A204.1 (cell line): ENCODE measurements at regions not wholly inside any gene's neighbourhood (a gene's known extent, or its start where the extent isn't known, plus 50 kb on each side); places are given as distances from the start of the nearest gene placed in this dataset.
"Not testable (repeated sequence)": the region's sequence is repeated elsewhere in the genome, so short reads cannot be mapped to it uniquely, and the experiment has no call there.

ENCODE experiments used
- FAIRE-seq: peaks from 2 replicates; lab custom pipeline; 2012; peaks lifted over from hg19 to GRCh38; lab: Jason Lieb, UNC

DNA sequence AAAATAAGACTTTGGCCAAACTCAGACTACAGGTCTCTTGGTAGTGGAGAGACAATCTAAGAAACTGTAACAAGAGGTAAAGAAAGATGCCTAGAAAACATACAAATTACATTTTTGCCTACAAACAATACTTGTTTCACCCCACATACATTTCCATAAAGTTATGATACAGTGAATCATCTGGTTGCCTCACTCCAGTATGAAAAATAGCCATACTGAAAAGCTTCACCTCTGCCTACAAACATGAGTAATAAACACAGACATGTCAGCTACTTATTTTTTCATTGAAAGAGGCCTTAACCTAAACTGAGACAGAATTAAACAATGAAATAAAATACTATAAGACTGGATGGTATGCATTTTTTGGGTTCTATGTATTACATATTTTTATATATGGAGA is 1463.0 kb downstream of the FAM181B start:
- no peak for FAIRE-seq

DNA sequence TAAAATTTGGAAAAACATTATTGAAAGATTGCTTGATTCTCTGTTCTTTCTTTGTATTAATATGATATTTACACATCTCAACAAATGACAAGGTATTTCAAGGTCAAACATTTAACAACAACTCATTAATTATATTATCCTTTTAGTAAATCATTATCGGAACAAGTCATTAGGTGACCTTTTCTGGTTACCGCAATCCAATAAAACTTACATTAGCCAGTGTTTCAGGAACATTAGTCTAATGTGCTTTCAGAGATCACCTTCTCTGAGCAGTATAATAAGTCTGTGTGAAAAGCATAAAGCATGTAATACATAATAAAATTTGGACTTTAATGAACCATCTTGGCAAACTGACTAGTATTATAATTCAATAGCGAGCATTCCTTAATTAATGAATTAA is 1466.4 kb downstream of the FAM181B start:
- FAIRE-seq: no peak

DNA sequence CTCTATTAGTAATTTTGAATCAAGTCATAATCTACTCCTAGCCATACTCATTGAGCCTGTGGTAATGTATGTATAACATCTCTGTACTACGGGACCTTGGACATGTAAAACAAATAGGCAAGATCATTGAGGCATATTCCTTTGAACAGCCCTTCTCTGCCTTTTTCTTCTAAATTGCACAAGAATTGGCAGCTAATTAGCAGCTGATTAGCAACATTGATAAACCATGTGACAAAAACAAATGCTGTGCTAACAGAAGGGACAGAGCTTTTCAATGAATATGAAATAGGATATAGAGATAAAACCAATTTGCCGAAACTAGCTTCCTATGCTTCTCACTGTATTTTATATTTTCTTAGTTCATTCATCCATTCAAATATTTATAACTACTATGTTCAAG is 1474.2 kb downstream of the FAM181B start:
- FAIRE-seq: no peak

DNA sequence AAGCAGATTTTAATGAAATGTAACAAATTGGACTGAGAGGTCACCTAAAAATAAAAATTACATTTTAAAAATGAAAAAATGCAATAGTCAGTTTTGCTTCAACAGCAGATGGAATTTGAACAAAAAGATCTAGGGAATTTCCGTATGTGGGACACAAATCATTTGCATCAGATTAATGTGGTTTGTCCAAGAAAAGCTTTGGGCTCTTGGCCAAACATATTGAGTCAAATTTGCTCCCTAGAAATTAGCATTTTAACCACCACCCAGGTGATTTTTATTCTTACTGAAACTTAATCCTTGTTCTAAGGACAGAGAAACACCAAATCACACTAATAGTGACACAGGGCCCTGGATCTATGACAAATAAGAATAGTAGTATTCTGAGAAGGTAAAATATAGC is 1477.8 kb downstream of the FAM181B start:
- no peak for FAIRE-seq

DNA sequence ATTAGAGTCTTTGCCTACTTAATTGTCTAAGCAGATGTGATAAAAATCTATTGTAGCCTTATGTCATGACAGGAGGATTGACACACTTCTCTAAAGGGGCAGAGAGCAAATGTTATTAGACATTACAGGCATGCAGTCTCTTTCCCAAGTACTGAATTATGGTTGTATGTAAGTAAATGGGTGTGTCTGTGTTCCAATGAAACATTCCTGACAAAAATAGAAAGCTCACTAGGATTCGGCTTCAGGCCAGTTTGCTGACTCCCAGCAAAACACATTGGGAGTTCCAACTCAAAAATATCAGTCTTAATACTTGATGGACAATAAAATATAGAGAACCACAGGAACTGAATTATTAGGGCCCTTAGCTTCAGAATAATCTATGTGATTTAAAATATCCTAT is 1480.4 kb downstream of the FAM181B start:
- FAIRE-seq: no peak

DNA sequence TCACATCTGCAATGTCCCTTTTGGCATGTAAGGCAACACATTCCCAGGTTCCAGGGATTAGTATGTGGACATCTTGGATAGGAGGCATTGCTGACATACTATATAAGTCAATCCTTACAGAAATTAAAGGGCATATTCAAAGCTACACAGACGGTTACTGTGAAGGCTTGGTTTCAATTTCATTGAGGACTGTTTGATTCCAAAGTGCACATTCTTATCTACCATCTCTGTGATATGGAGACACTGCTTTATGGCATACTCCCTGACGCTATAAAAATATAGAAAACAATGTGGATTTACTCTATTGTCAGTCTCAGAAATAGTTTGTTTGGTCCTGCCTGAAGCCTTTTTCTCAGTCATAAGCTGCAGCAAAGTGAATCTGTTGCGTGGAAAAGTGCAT is 1486.7 kb downstream of the FAM181B start:
- FAIRE-seq: no peak

DNA sequence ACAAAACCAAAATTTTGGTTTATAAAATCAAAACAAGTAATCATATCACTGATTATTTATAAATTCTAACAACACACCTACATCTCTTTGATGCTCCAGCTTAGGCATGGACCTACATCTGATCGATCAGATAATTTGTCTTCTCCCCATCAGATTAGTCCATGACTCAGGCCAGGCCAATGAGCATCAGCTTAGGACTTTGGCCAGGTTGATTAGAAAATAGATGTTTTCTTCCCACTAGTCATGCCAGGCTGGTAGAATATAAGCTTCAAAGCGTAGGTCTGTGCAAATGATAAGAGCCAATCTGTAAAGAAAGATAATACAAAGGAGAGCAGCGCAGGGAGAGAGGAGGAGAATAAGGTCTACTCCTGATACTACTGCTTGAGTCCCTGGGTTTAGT is 1487.9 kb downstream of the FAM181B start:
- FAIRE-seq: no peak

DNA sequence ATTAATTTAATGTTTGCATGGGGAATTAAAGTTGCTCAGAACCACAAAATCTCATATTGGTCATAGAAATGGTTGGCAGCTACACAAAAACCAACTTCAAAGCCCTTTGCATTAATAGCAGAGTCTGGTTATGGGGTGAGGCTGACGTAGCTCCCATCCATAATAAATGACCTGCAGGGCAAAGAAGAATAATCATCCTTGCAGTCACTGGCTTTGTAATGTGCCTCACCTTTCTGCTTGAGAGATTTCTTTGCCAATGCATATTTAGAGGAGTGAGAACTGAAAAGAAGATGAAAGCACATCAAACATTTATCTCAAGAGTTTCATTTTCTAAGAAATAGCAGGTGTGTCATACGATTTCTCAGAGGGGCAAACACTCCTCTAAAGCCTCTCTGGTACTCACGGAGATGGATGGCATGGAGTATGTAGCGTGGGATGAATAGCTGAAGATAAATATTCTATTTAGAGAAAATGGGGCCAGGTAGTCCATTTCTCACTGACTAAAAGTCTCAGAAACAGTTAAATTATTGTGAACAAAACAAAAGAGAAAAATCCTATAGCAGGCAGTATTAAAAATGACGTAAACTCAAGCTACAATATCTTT is 1491.9 kb downstream of the FAM181B start:
- no peak for FAIRE-seq

DNA sequence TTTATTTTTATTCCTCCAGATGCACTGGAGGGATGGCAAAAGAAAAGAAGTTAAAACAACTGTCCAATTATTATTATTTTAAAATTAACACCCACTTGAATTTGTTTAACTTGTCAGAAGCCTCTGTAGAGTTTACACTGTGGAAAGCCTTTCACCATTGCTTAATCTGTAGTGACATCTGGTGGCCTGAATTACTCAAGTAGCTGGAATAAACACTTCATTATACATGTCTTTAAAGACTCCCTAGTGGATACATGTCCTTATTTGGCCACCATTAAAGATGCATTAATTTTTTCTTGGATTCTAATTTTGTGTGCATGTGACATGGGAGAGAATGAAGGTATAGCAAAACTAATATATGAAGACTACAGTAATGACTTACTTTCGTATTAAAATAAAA is 1496.5 kb downstream of the FAM181B start:
- peak; percentile 65 for FAIRE-seq

DNA sequence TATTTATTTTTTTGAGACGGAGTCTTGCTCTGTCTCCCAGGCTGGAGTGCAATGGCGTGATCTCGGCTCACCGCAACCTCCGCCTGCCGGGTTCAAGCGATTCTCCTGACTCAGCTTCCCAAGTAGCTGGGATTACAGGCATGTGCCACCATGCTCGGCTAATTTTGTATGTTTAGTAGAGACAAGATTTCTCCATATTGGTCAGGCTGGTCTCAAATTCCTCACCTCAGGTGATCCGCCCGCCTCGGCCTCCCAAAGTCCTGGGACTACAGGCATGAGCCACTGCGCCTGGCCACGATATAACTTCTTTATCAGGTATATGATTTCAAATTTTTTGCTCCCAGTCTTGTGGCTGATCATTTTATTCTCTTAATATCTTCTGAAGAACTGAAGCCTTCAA is 1506.3 kb downstream of the FAM181B start:
- FAIRE-seq: not testable (repeated sequence)

DNA sequence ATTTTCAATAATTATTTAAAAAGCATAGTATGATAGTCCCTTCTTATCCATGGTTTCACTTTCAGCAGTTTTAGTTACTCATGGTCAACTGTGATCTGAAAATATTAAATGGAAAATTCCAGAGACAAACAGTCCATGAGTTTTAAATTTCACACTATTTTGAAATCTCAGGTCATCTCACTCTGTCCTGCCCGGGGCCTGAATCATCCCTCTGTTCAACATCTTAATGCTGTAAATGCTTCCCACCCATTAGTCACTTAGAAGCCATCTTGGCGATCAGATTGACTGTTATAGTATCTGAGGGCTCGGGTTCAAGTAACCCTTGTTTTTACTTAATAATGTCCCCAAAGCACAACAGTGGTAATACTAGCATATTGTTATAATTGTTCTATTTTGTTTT is 1509.3 kb downstream of the FAM181B start:
- FAIRE-seq: no peak

DNA sequence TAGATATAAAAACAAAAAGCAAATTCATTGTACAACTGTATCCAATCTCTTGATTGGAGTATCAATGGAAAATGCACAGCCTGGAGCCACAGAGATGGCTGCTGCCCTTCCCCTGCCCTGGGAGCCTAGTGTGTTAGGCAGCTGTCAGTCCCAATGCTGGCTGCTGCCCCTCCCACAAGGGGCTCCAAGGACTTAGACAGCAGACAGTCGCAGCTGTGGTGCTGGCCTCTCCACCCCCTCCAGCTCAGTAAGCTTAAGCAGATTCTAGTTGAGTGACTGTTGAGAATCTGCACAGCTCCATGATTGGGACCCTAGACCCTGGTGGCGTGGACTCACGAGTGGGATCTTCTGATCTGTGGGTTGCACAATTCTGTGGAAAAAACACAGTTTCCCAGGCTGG is 1511.2 kb downstream of the FAM181B start:
- FAIRE-seq: no peak

DNA sequence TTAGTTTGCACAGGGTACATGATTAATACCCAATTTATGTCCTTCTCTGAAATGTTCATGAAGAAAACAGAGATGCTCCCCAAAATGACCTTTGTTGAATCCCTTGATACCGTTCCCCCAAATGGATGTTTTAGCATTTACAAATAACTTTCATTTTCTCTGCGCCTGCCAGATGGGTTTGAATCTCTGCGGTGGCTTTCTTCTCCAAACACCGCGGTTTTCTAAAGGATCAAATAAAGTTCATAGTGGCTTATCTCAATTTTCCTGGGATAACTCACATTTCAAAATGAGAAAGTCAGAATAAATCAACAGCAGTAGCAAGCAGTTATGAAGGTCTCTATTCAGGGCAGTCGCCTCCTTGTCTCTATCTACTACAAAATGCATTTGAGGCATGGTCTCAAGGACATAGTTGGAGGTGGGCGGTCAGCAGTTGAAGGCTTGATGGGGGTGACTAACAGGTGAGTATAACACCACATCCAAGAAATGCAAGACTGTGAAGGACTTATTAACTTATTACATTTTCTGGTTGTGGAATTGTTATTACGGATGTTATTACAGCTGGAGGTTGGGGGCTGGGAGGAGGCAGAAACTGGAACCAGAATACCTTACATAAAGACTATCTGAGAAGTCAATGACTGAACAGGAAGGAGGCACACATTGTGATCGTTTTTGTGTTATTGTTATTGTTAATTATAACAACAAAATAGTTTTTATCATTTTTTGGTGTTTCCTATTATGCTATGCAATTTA is 1513.3 kb downstream of the FAM181B start:
- FAIRE-seq: no peak

DNA sequence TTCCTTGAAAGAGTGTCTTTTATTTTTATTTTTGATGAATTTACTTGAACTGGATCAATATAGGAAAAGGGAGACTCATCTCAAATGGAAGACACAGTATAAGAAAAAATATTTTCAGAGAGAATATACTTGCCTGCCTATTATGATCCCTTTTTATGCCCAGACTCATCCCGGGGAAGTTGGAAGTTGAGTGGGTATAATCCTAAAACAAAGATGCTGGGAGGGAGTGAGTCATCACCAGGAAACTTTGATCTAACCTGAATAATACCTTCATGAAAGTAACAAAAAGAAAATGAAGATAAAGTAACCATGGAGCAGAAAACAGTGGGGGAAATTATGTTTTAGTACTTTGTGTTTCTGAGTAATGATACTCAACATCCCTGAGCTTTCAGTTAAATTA is 1514.0 kb downstream of the FAM181B start:
- no peak for FAIRE-seq

DNA sequence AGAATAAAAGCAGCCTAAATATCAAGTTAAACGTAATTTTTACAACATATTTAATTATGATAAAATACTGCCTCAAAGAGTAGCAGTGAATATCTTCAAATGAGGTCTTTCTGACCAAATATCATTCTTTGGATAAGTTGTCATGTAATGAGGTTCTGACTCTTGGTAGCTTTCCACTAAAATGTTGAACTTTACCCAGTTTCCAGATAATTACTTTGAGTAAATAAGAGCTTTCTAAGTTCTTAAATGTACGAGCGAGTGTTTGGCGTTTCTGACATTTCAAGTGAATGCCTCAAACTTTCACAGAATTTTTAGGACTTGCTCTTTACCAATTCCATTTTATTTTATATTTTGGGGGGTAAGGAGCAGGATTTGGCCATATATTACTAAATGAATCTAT is 1515.2 kb downstream of the FAM181B start:
- no peak for FAIRE-seq

DNA sequence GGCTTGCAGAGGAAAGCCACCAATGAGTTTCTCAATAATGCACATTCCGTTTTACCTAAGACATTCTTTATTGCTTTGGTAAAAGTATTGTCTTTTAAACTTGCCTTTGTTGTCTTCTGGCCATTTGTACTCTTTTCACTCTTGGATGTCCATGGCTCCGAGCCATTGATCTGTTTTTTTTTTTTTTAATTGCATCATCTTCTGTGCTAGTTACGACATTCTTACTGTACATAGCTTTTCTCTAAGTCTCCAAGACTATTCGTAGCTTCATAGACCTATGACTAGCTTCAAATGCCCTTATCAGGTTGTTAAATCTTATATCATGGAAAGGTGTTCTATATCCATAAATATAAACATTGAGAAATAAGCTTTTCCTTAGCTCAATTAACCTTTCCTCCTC is 1522.6 kb downstream of the FAM181B start:
- FAIRE-seq: no peak

DNA sequence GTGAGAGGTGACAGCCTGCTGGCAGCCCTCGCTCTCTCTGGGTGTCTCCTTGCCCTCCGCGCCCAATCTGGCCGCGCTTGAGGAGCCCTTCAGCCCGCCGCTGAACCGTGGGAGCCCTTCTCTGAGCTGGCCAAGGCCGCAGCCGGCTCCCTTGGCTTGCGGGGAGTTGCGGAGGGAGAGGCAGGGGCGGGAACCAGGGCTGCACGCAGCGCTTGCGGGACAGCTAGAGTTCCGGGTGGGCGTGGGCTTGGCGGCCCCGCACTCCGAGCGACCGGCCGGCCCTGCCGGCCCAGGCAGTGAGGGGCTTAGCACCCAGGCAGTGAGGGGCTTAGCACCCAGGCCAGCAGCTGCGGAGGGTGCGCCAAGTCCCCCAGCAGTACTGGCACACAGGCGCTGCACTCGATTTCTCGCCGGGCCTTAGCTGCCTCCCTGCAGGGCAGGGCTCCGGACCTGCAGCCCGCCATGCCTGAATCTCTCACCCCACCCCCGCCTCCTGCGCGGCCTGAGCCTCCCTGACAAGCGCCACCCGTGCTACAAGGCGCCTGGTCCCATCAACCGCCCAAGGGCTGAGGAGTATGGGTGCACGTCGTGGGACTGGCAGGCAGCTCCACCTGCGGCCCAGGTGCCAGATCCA is 1526.1 kb downstream of the FAM181B start:
- FAIRE-seq: no peak

DNA sequence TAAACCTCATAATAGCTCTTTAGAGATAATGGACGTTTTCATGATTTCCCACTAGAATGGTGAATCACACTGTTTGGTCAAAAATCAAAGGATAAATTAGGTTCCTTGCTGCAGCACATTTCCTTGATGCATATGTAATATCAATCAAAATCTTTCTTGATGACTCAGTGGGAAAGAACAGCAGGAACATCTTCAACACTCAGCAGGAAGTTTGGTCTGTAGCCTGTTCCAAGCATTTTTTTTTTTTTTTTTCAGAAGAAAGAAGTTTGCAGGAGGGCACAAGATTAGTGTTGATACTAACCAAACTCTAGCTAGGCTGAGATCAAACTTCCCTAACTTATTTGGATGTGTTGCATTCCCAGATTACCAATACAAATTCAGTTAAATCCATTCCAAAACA is 1529.8 kb downstream of the FAM181B start:
- no peak for FAIRE-seq

DNA sequence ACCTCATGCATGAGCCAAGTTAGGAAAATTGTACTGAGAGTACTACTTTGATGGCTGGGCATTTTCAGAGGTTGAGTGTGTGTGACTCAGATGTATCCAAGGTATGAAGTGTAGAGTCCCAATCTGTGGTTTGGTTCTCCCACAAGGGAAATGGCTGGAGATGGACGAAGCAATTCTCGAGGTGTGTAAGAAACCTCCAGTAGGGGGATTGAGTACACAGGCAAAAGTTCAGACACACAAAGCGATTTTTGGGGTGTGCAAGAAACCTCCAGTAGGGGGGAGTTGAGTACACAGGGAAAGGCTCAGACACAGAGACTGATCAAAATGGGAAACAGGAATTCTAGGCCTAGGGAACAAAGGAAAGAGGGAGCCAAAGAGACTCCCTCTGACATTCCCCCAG is 1536.3 kb downstream of the FAM181B start:
- FAIRE-seq: no peak

DNA sequence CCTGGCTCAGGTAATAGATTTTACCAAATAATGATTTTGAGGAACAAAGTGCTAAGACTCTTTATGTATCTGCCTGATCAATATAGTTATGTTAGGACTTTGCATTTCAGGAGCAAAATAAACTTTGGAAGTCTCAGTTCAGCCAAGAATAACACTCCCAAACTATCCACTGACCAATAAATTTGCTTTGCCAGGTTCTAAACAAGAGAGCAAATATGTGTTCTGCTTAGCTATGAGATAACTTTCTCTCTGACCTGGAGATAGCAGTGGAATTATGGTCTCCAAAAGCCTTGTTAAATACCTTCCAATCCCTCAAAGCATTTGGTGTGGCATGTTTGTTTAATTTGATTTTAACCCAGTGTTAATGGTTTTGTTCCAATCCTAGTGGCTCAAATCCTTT is 1541.1 kb downstream of the FAM181B start:
- no peak for FAIRE-seq

DNA sequence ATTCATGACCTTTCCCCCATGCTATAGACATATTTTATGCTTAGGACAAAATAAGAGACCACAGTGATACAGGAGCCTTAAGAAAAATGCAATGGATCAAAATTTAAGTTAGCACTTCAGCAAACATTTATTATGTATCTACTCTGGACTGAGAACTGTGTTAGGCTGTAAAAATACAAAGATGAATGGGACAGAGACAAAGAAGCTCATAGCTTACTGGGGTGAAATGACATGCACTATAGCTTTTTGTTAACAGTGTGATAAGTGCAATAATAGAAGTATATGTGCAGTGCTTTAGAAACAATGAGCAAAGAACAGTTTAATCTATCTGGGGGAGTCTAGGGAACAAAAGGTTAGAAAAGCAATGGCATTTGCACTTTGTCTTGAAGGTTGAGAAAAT is 1543.1 kb downstream of the FAM181B start:
- no peak for FAIRE-seq

DNA sequence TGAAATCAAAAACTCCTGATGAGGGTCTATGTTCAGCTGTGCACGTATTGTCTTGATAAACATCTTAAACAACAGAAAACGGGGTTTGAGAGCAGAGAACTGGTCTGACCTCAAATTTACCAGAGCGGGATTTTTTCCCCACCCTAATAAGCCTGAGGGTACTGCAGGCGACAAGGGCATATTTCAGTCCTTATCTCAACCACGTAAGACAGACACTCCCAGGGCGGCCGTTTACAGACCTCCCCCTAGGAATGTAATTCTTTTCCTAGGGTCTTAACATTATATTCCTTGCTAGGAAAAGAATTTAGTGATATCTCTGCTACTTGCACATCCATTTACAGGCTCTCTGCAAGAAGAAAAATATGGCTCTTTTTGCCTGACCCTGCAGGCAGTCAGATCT is 1546.6 kb downstream of the FAM181B start:
- FAIRE-seq: not testable (repeated sequence)

DNA sequence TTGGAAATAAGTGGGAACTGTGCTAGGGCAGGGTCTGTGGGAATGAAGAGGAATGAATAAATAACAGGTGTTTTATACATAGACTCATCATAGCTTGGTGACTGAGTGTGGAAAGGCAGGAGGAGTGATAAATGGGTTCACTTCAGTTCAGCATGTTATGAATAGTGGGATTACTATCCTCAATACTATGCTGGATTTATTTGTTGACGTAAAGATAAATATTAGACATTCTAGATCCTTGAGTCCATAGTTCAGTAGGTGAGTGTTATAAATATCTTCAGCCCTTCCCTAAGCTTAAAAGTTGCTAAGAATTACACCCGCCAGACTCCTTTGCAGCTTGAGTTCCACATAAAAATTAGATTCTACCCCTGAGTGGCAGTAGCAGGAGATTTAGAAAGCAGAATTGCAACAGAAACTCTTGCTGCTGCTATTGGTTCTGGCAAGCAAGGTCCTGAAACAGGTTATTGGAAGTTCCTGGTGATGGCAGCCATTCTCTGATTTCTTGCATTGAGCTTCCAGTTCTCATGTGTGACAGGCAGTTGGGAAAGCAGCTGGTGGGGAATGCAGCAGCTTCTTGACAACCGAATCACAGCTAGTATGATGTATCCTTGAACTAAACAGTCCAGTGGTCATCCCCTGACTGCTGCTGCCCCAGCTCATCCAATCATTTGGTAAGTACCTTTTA is 1558.9 kb downstream of the FAM181B start:
- FAIRE-seq: no peak
